Hepatocyte (in vitro differentiated cells): ENCODE measurements at regions not wholly inside any gene's neighbourhood (a gene's known extent, or its start where the extent isn't known, plus 50 kb on each side); places are given as distances from the start of the nearest gene placed in this dataset.

Experiments
- DNase-seq: peaks from one replicate; pipeline ENCODE4 v3.0.0-alpha.2; 2016; ENCODE audit warnings: low spot score
- H2AFZ ChIP-seq: fragments of 200-600 bp; sonication (generic); 2 replicates; pipeline ENCODE4 v1.6.0; 2016; ENCODE audit warnings: antibody characterized with exemption, mild to moderate bottlenecking
- H3K27ac ChIP-seq: fragments of 200-600 bp; sonication (generic); 2 replicates; pipeline ENCODE4 v1.5.1; 2016; ENCODE audit warnings: mild to moderate bottlenecking
- H3K27me3 ChIP-seq: fragments of 200-600 bp; sonication (generic); 2 replicates; pipeline ENCODE4 v1.6.1; 2016
- H3K36me3 ChIP-seq: fragments of 200-600 bp; sonication (generic); replicated peaks from 2 replicates; pipeline ENCODE4 v1.5.1; 2016; ENCODE audit warnings: low read depth; ENCODE audit not compliant: insufficient read depth
- H3K4me1 ChIP-seq: fragments of 200-600 bp; sonication (generic); 2 replicates; pipeline ENCODE4 v1.5.1; 2016; ENCODE audit warnings: mild to moderate bottlenecking, moderate library complexity; ENCODE audit not compliant: insufficient read depth
- H3K4me2 ChIP-seq: fragments of 200-600 bp; sonication (generic); 2 replicates; pipeline ENCODE4 v1.6.0; 2016
- H3K4me3 ChIP-seq: fragments of 200-600 bp; sonication (generic); 2 replicates; pipeline ENCODE4 v1.5.1; 2016; ENCODE audit warnings: mild to moderate bottlenecking
- H3K79me2 ChIP-seq: fragments of 200-600 bp; sonication (generic); 2 replicates; pipeline ENCODE4 v1.6.0; 2017; ENCODE audit warnings: mild to moderate bottlenecking
- H3K9me2 ChIP-seq: fragments of 200-600 bp; sonication (generic); replicated peaks from 2 replicates; pipeline ENCODE4 v1.6.0; 2017; ENCODE audit warnings: mild to moderate bottlenecking; ENCODE audit not compliant: insufficient read depth
- H3K9me3 ChIP-seq: fragments of 200-600 bp; sonication (generic); 2 replicates; pipeline ENCODE4 v1.5.1; 2016; ENCODE audit warnings: low read depth, mild to moderate bottlenecking
- H4K20me1 ChIP-seq: fragments of 200-600 bp; sonication (generic); 2 replicates; pipeline ENCODE4 v1.6.0; 2016; ENCODE audit warnings: mild to moderate bottlenecking; ENCODE audit not compliant: insufficient read depth, poor library complexity, severe bottlenecking
- CTCF ChIP-seq: fragments of 200-600 bp; sonication (generic); IDR thresholded peaks from 2 replicates; pipeline ENCODE4 v1.5.1; 2016; ENCODE audit warnings: antibody characterized with exemption, mild to moderate bottlenecking; ENCODE audit not compliant: poor library complexity
- EZH2 ChIP-seq: fragments of 200-600 bp; sonication (generic); IDR thresholded peaks from 2 replicates; pipeline ENCODE4 v1.6.1; 2016; ENCODE audit warnings: antibody characterized with exemption, mild to moderate bottlenecking, borderline replicate concordance
- EZH2phosphoT487 ChIP-seq: fragments of 200-600 bp; sonication (generic); IDR thresholded peaks from one replicate; pipeline ENCODE4 v1.6.1; 2018; ENCODE audit warnings: antibody characterized with exemption, mild to moderate bottlenecking, low read depth, moderate library complexity; ENCODE audit not compliant: unreplicated experiment, severe bottlenecking
- WGBS: methylation state at CpG from one replicate; pipeline ENCODE4 v1.1.6; 2016; ENCODE audit warnings: low lambda C conversion rate; ENCODE audit errors: missing lambda C conversion rate; 5-methylcytosine and 5-hydroxymethylcytosine counted together

DNA sequence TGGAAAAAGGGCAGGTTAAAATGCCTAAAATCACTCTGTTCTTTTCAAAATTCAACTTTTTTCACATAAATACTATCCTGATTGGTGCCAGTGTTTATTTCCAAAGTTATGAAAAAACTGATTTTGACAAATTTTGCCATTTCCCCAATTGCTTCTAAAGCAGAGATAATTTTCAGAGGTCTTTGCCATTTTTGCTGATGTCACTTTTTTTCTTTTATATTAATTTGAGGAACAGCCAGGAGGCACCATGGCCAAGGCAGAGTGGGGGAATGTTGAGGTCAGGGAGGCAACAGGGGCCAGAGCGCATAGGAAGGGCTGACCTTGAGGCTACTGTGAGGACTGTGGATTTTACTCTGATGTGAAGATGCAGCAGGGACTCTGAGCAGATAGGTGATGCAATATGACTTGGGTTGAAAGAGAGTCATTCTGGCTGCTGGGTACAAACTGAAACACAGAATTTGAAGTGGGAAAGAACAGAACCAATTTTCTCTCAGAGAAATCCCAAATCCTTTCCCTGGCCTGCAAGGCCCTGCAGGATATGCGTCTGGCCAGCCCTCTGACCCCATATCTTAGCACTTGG, 75.1 kb upstream of the LDAH start:
- no peaks in the 10 kb centered on the region for H3K9me3 ChIP-seq
- no peaks in the 10 kb centered on the region for H3K36me3 ChIP-seq
- H3K79me2 ChIP-seq: no peaks in the 10 kb centered on the region
- H3K4me1 ChIP-seq: no peaks in the 10 kb centered on the region
- H3K4me2 ChIP-seq: no peak overlapping the region
- DNase-seq: no peak
- WGBS: 83% methylated on average over 2 of the region's 2 CpGs
- no peaks in the 10 kb centered on the region for H3K9me2 ChIP-seq
- H3K4me3 ChIP-seq: no peak overlapping the region
- no peak overlapping the region for H3K27ac ChIP-seq
- TF ChIP-seq EZH2phosphoT487 (no peak), CTCF (no peak), EZH2 (no peak)
- peaks cover 7% of the 10 kb centered on the region for H3K27me3 ChIP-seq
- H4K20me1 ChIP-seq: no peaks in the 10 kb centered on the region
- no peak overlapping the region for H2AFZ ChIP-seq

DNA sequence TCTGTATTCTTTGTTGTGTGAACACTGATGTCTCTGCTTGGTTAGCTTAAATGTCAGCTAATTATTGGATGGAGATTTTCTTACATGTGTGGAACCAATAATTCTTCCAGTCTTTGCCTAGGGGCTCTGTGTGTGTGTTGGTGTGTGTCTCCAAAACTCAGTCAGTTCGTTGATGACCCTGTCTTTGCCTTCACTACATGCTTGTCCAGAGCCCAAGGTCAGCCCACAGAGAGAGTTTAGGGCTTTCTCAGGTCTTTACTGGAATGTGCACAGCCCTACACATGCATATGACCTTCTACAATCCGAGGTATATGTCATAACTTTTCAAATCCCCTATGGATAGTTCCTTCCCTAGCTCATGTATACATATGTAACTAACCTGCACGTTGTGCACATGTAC, 74.1 kb upstream of the LDAH start:
- Histone ChIP-seq H3K79me2 (no peaks in the 10 kb centered on the region), H3K4me3 (no peak overlapping the region), H3K9me2 (no peaks in the 10 kb centered on the region), H3K4me2 (no peak overlapping the region), H3K9me3 (no peaks in the 10 kb centered on the region), H3K27me3 (peaks cover 6% of the 10 kb centered on the region), H3K4me1 (no peaks in the 10 kb centered on the region), H4K20me1 (no peaks in the 10 kb centered on the region), H3K36me3 (no peaks in the 10 kb centered on the region), H2AFZ (no peak overlapping the region), H3K27ac (no peak overlapping the region)
- no peak for DNase-seq
- WGBS: 67% methylated on average over 3 of the region's 3 CpGs
- TF ChIP-seq EZH2phosphoT487: no peak
- no peak for TF ChIP-seq EZH2
- no peak for TF ChIP-seq CTCF

DNA sequence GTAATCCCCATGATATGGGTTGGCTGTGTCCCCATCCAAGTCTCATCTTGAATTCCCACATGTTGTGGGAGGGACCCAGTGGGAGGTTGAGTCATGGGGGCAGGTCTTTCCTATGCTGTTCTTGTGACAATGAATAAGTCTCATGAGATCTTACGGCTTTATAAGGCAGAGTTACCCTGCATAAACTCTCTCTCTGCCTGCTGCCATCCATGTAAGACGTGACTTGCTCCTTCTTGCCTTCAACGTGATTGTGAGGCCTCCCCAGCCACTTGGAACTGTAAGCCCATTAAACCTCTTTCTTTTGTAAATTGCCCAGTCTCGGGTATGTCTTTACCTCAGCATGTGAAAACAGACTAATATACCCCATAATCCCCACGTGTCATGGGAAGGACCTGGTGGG, 61.9 kb upstream of the LDAH start:
- 61% methylated on average over 5 of the region's 5 CpGs for WGBS
- no peak overlapping the region for H3K27ac ChIP-seq
- H3K4me3 ChIP-seq: no peak overlapping the region
- no peak overlapping the region for H2AFZ ChIP-seq
- TF ChIP-seq EZH2phosphoT487 (no peak), CTCF (no peak), EZH2 (no peak)
- H3K4me1 ChIP-seq: no peaks in the 10 kb centered on the region
- no peaks in the 10 kb centered on the region for H3K79me2 ChIP-seq
- no peaks in the 10 kb centered on the region for H3K9me2 ChIP-seq
- no peak for DNase-seq
- H3K27me3 ChIP-seq: no peaks in the 10 kb centered on the region
- H3K36me3 ChIP-seq: no peaks in the 10 kb centered on the region
- H4K20me1 ChIP-seq: no peaks in the 10 kb centered on the region
- H3K9me3 ChIP-seq: no peaks in the 10 kb centered on the region
- H3K4me2 ChIP-seq: no peak overlapping the region
